Smooth muscle cell (in vitro differentiated cells): ENCODE measurements at regions not wholly inside any gene's neighbourhood (a gene's known extent, or its start where the extent isn't known, plus 50 kb on each side); places are given as distances from the start of the nearest gene placed in this dataset.
"Not testable (repeated sequence)": the region's sequence is repeated elsewhere in the genome, so short reads cannot be mapped to it uniquely, and the experiment has no call there.

ENCODE experiments used
- DNase-seq: peaks from one replicate; lab custom pipeline; 2025; ENCODE audit not compliant: unreplicated experiment; lab: John Stamatoyannopoulos, UW
- H2AFZ ChIP-seq: fragments of 200-600 bp; sonication (generic); 2 replicates; pipeline ENCODE4 v1.6.0; 2016; ENCODE audit warnings: antibody characterized with exemption, low read depth, mild to moderate bottlenecking
- H3F3A ChIP-seq: fragments of 200-600 bp; sonication (generic); 2 replicates; pipeline ENCODE4 v1.6.0; 2017; ENCODE audit warnings: antibody characterized with exemption, low read depth
- H3K27ac ChIP-seq: fragments of 200-600 bp; sonication (generic); 2 replicates; pipeline ENCODE4 v1.5.1; 2016; ENCODE audit warnings: low read depth, mild to moderate bottlenecking
- H3K27me3 ChIP-seq: fragments of 200-600 bp; sonication (generic); 2 replicates; pipeline ENCODE4 v1.6.1; 2016; ENCODE audit warnings: low read depth, mild to moderate bottlenecking
- H3K36me3 ChIP-seq: fragments of 200-600 bp; sonication (generic); 2 replicates; pipeline ENCODE4 v1.5.1; 2016; ENCODE audit warnings: low read depth
- H3K4me1 ChIP-seq: fragments of 200-600 bp; sonication (generic); 2 replicates; pipeline ENCODE4 v1.5.1; 2016; ENCODE audit warnings: low read depth
- H3K4me2 ChIP-seq: fragments of 200-600 bp; sonication (generic); 2 replicates; pipeline ENCODE4 v1.6.0; 2016; ENCODE audit warnings: mild to moderate bottlenecking
- H3K4me3 ChIP-seq: fragments of 200-600 bp; sonication (generic); 2 replicates; pipeline ENCODE4 v1.5.1; 2016; ENCODE audit warnings: mild to moderate bottlenecking
- H3K79me2 ChIP-seq: fragments of 200-600 bp; sonication (generic); 2 replicates; pipeline ENCODE4 v1.6.0; 2016; ENCODE audit warnings: low read depth, mild to moderate bottlenecking
- H3K9ac ChIP-seq: fragments of 200-600 bp; sonication (generic); 2 replicates; pipeline ENCODE4 v1.6.0; 2016; ENCODE audit warnings: low read depth
- H3K9me3 ChIP-seq: fragments of 200-600 bp; sonication (generic); replicated peaks from 2 replicates; pipeline ENCODE4 v1.5.1; 2016; ENCODE audit warnings: low read depth
- H4K20me1 ChIP-seq: fragments of 200-600 bp; sonication (generic); 2 replicates; pipeline ENCODE4 v1.6.0; 2016; ENCODE audit warnings: low read depth
- WGBS: methylation state at CpG from one replicate; pipeline ENCODE4 v1.1.7; 2016; ENCODE audit warnings: low lambda C conversion rate; 5-methylcytosine and 5-hydroxymethylcytosine counted together
- TF ChIP-seq, protein P1 (sequence below): fragments of 200-600 bp; sonication (generic); IDR thresholded peaks from 2 replicates; pipeline ENCODE4 v1.5.1; 2017; ENCODE audit warnings: borderline replicate concordance, mild to moderate bottlenecking, antibody characterized with exemption; ENCODE audit not compliant: insufficient read depth, poor library complexity, severe bottlenecking

DNA sequence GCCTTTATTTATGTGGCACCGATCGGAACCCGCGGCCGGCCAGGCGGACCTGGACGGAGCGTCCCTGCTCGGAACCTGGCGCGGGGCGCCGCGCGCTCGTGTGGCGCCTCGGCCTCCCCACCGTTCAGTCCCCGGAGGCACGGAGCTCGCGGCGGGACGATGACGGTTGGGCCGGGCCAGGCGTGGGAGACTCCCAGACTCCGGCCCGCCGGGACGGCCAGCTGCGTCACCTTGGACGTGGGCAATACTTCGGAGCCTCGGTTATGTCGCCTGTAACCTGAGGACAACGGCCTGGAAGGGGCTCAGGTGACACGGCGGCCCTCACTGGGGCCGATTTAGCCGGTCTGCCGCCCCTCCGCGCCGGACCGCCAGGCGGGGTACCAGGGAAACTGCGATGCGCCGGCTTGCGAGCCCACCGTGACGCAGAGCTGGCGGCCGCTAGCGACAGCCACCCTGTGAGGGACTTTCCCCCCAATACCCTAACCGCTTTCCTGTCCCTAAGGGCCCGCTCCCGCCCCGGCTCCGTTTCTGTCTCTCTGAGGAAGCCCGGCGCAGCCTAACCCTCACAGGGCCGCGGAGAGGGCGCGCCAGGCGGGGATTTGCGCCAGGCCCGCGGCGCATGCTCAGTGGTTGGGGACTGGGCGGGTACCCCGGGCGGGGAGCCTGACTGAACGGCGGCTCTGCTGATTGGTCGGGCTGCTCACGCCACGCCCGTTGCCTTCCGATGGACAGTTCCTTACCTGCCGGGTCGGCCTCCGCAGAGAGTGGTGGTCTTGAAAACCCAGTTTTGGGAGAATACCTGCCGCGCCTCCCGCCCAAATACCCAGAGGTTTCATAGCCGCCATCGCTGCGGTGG, 109.5 kb upstream of the DOCK9 start:
- H3K9ac ChIP-seq: peak overlapping the region; percentile 59
- peak; percentile 67 for DNase-seq

DNA sequence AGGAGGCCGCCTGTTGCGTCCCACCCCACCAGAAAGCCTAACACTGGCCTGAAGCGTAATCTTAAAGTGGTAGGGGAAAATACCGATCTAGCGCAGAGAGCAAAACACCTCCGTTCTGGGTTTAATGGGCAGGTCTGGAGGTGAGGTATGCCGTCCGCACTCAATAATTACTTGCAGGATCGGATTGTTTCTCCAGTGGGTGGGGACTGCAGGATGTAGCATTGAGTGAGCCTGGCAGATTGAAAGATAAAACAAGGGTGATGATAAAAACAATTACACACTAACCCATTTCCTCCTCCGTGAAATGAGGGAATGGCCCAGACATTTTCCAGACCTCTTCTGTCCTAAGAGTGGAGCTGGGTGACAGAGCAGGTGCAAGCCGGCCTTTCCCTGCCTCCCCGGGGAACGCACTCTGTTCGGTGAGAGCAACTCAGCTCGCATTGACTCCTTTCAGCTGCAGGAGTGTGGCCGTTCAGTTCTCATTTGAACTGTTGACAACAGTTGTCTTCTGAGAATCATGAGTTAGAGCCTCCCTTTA, 110.2 kb upstream of the DOCK9 start:
- H3K9ac ChIP-seq: peak overlapping the region; percentile 5

More for the DNA sequence above, 109.5 kb upstream of the DOCK9 start:
- H3K27ac ChIP-seq: peak overlapping the region; percentile 79
- H3K27me3 ChIP-seq: no peaks in the 10 kb centered on the region
- H4K20me1 ChIP-seq: no peaks in the 10 kb centered on the region
- WGBS: under 1% methylated on average over 86 of the region's 92 CpGs
- H3K79me2 ChIP-seq: no peaks in the 10 kb centered on the region
- TF ChIP-seq, protein P1, sequence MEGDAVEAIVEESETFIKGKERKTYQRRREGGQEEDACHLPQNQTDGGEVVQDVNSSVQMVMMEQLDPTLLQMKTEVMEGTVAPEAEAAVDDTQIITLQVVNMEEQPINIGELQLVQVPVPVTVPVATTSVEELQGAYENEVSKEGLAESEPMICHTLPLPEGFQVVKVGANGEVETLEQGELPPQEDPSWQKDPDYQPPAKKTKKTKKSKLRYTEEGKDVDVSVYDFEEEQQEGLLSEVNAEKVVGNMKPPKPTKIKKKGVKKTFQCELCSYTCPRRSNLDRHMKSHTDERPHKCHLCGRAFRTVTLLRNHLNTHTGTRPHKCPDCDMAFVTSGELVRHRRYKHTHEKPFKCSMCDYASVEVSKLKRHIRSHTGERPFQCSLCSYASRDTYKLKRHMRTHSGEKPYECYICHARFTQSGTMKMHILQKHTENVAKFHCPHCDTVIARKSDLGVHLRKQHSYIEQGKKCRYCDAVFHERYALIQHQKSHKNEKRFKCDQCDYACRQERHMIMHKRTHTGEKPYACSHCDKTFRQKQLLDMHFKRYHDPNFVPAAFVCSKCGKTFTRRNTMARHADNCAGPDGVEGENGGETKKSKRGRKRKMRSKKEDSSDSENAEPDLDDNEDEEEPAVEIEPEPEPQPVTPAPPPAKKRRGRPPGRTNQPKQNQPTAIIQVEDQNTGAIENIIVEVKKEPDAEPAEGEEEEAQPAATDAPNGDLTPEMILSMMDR: peak; percentile 23
- peak overlapping the region; percentile 73 for H2AFZ ChIP-seq
- H3K36me3 ChIP-seq: no peaks in the 10 kb centered on the region
- peaks cover 3% of the 10 kb centered on the region for H3F3A ChIP-seq
- H3K9me3 ChIP-seq: no peaks in the 10 kb centered on the region
- H3K4me3 ChIP-seq: peak overlapping the region; percentile 62
- H3K4me2 ChIP-seq: peak overlapping the region; percentile 85
- peaks cover 3% of the 10 kb centered on the region for H3K4me1 ChIP-seq

DNA sequence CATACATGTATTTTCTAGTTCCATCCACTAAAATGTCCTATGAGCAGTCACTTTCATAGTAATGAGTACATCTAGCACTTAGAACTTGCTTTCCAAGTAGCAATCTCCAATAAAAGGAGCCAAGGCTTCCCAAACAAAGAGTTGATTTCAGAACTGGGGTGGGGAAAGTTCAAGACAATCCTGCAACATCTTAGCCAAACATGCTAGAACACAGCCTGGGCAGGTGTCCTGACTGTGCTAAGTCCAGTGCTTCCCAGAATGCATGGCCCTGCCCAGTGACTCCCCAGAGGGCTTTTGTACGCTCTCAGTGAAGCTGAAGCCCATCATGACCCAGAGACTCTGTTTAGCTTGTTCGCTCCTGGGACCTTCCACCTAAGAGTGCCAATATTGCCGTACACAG, 106.7 kb upstream of the UBAC2 start:
- no peak overlapping the region for H3K4me2 ChIP-seq
- no peaks in the 10 kb centered on the region for H3K9me3 ChIP-seq
- H4K20me1 ChIP-seq: no peaks in the 10 kb centered on the region
- no peaks in the 10 kb centered on the region for H3K27me3 ChIP-seq
- no peak overlapping the region for H3K9ac ChIP-seq
- TF ChIP-seq, protein P1: no peak
- WGBS: 88% methylated on average over 3 of the region's 3 CpGs
- H3K36me3 ChIP-seq: no peaks in the 10 kb centered on the region
- H3K79me2 ChIP-seq: no peaks in the 10 kb centered on the region
- DNase-seq: no peak
- H3K27ac ChIP-seq: no peak overlapping the region
- H2AFZ ChIP-seq: no peak overlapping the region
- H3K4me1 ChIP-seq: no peaks in the 10 kb centered on the region
- no peak overlapping the region for H3K4me3 ChIP-seq
- no peaks in the 10 kb centered on the region for H3F3A ChIP-seq

More for the DNA sequence above, 110.2 kb upstream of the DOCK9 start:
- 10% methylated on average over 16 of the region's 16 CpGs for WGBS
- no peaks in the 10 kb centered on the region for H3K27me3 ChIP-seq
- peaks cover 3% of the 10 kb centered on the region for H3K4me1 ChIP-seq
- peak overlapping the region; percentile 73 for H2AFZ ChIP-seq
- H3K4me2 ChIP-seq: peak overlapping the region; percentile 85
- peak overlapping the region; percentile 62 for H3K4me3 ChIP-seq
- no peaks in the 10 kb centered on the region for H3K79me2 ChIP-seq
- TF ChIP-seq, protein P1: no peak
- peaks cover 3% of the 10 kb centered on the region for H3F3A ChIP-seq
- H3K27ac ChIP-seq: peak overlapping the region; percentile 79
- H3K36me3 ChIP-seq: no peaks in the 10 kb centered on the region
- H4K20me1 ChIP-seq: no peaks in the 10 kb centered on the region
- H3K9me3 ChIP-seq: no peaks in the 10 kb centered on the region
- no peak for DNase-seq

DNA sequence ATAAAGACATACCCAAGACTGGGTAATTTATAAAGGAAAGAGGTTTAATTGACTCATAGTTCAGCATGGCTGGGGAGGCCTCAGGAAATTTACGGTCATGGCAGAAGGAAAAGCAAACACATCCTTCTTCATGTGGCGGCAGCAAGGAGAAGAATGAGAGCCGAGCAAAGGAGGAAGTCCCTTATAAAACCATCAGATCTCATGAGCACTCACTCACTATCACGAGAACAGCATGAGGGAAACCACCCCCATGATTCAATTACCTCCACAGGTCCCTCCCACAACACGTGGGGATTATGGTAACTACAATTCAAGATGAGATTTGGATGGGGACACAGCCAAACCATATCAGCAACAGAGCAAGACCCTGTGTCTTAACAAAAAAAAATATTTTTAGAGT, 98.8 kb upstream of the UBAC2 start:
- H3F3A ChIP-seq, DNase-seq, H3K4me2 ChIP-seq, H3K27ac ChIP-seq, H3K36me3 ChIP-seq, H3K27me3 ChIP-seq, H3K9me3 ChIP-seq, H2AFZ ChIP-seq, H4K20me1 ChIP-seq, H3K4me3 ChIP-seq, H3K79me2 ChIP-seq, H3K9ac ChIP-seq, H3K4me1 ChIP-seq: not testable (repeated sequence)
- WGBS: 74% methylated on average over 5 of the region's 5 CpGs
